AG04450 (cell line): ENCODE measurements at regions not wholly inside any gene's neighbourhood (a gene's known extent, or its start where the extent isn't known, plus 50 kb on each side); places are given as distances from the start of the nearest gene placed in this dataset.

Source experiments
- CTCF ChIA-PET: fragments of 300-600, 350-600 bp; formaldehyde crosslinking; extraction: SDS; loops from one replicate; lab custom pipeline; 2022; ENCODE audit warnings: antibody characterized with exemption, inconsistent platforms; lab: Charles Lee
- POLR2A ChIA-PET: fragments of 350-600 bp; formaldehyde crosslinking; extraction: SDS; loops from one replicate; lab custom pipeline; 2021; ENCODE audit warnings: antibody characterized with exemption, inconsistent platforms; lab: Yijun Ruan, JAX
- DNase-seq: peaks from one replicate; pipeline ENCODE4 v3.0.0-alpha.2; 2011; ENCODE audit warnings: low read depth, low spot score
- H3K27ac ChIP-seq: one replicate; pipeline ENCODE4 v1.5.1; 2012; ENCODE audit warnings: low read depth, low read length, control low read depth
- H3K27me3 ChIP-seq: one replicate; pipeline ENCODE4 v1.6.0; 2012; ENCODE audit warnings: low read length; ENCODE audit not compliant: control insufficient read depth, insufficient read depth
- H3K4me3 ChIP-seq: 2 replicates; pipeline ENCODE4 v1.5.1; 2011; ENCODE audit warnings: mild to moderate bottlenecking, low read depth, low read length, control low read depth
- H3K9me3 ChIP-seq: 2 replicates; pipeline ENCODE4 v1.5.1; 2012; ENCODE audit warnings: low read length; ENCODE audit not compliant: control insufficient read depth, insufficient read depth
- TF ChIP-seq, protein P1 (sequence below): IDR thresholded peaks from 2 replicates; pipeline ENCODE4 v1.5.1; 2011; ENCODE audit warnings: low read depth, low read length, control low read depth, inconsistent platforms

DNA sequence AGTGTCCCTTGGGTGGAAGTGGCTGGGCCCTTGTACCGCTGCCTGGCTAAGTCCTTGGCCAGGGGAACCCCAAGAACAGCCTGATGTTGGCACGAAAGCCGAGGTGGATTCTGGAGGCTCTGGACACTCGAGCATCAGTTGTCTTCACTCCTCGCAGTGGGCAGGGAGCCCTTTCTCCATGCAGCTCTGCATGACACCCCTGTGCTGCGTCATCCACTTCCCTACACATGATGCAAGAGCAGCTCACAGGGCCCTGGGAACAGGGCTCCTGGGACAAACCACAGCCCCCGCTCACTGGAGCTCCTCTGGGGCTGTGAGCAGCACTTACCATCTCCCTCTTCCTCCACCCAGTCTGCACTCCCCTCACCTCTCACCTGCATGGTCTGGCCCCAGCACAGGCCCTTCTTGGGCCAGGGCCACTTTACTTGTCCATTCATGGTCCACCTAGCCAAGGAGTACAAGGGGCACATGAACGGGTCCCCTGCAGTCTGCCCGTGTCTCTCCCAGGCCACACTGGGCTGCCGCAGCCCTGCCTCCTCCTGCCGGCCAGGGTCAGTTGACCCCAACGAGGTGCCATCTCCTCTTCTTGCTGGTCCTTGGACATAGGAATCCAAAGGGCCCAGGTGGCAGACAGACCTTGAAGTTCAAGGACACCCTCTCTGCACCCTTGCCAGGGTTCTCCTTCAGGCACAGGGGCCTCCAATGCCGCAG is 66.5 kb downstream of the IGF2 start:
- peaks cover 18% of the 10 kb centered on the region for H3K27me3 ChIP-seq
- TF ChIP-seq, protein P1, sequence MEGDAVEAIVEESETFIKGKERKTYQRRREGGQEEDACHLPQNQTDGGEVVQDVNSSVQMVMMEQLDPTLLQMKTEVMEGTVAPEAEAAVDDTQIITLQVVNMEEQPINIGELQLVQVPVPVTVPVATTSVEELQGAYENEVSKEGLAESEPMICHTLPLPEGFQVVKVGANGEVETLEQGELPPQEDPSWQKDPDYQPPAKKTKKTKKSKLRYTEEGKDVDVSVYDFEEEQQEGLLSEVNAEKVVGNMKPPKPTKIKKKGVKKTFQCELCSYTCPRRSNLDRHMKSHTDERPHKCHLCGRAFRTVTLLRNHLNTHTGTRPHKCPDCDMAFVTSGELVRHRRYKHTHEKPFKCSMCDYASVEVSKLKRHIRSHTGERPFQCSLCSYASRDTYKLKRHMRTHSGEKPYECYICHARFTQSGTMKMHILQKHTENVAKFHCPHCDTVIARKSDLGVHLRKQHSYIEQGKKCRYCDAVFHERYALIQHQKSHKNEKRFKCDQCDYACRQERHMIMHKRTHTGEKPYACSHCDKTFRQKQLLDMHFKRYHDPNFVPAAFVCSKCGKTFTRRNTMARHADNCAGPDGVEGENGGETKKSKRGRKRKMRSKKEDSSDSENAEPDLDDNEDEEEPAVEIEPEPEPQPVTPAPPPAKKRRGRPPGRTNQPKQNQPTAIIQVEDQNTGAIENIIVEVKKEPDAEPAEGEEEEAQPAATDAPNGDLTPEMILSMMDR = no peak
- H3K4me3 ChIP-seq = no peak overlapping the region
- ChIA-PET CTCF (interaction anchor here (1.6 kb wide), 1 partner anchor 78 kb away, joined by 7 read pairs; no protein-coding TSS in a partner anchor), POLR2A (no interaction called here)
- peaks cover 3% of the 10 kb centered on the region for H3K9me3 ChIP-seq
- no peak for DNase-seq
- no peak overlapping the region for H3K27ac ChIP-seq

DNA sequence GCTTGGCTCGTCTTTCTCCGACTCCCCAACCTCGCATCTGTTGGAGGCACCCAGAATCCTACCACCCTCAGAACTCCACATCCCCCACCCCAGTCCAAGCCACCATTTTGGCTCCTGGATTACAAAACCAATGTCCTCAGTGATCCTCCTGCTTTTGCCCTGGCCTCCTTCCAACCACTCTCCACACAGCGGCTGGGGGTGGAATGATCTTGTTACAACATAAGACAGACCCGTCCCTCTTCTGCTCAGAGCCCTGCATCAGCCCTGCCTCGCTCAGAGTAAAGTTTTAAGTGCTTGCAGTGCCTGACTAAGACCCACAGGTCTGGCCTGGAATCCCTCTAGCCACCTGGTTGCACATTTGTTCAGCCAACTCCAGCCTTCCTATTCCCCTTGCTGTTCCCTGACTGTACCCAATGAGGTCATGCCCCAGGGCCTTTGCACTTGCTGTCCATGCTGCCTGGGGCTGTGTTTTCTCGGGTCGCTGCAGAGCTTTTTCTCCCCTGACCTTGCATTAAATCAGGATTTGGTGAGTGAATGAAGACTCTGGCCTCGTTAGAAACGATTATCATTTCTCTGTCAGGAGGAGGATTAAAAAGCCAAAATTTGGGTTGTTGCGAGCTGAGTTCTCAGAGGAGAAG is 67.3 kb downstream of the IGF2 start:
- no peak for DNase-seq
- peaks cover 18% of the 10 kb centered on the region for H3K27me3 ChIP-seq
- ChIA-PET CTCF (interaction anchor here (1.6 kb wide), 1 partner anchor 79 kb away, joined by 7 read pairs; no protein-coding TSS in a partner anchor), POLR2A (no interaction called here)
- peaks cover 3% of the 10 kb centered on the region for H3K9me3 ChIP-seq
- no peak overlapping the region for H3K4me3 ChIP-seq
- no peak overlapping the region for H3K27ac ChIP-seq
- TF ChIP-seq, protein P1 = no peak
